ENCODE measurements at regions not wholly inside any gene's neighbourhood (a gene's known extent, or its start where the extent isn't known, plus 50 kb on each side); places are given as distances from the start of the nearest gene placed in this dataset.

GRCh38 chr5:51002368-51002767, 335.9 kb downstream of the PARP8 start:
- no peak for DNase-seq (ENCODE audit: extremely low spot score)
- ChIA-PET CTCF (no interaction called here), POLR2A (no interaction called here)
- TF ChIP-seq TARDBP (IDR thresholded peaks at IDR 0.05) = no peak
- no peak for TF ChIP-seq LEF1 (IDR thresholded peaks at IDR 0.05; ENCODE audit: borderline replicate concordance)
- TF ChIP-seq SUZ12 (IDR thresholded peaks at IDR 0.05) = no peak
- no peak for TF ChIP-seq NFRKB (IDR thresholded peaks at IDR 0.05)

DNA sequence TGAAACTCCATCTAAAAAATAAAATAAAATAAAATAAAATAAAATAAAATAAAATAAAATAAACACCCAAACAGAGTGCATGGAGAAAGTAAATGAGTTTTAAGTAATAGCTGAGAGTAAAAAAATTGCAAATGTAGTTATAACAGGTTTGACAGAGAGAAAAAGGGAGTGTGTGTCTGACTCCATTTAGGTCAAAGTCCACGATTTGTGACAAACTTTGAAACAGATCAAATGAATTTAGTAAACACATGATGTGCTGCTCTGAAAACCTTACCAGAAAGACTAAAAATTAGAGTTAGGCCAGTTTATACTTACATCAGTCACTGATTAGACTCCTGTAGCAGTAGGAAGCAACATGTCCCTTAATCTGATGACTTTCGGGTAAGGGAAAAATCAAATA, 346.6 kb downstream of the PARP8 start:
- POLR2A ChIA-PET = no interaction called here
- no peak for DNase-seq (ENCODE audit: extremely low spot score)
- no peak for TF ChIP-seq SP1 (IDR thresholded peaks at IDR 0.05)
- no peak for TF ChIP-seq FOXA1 (IDR thresholded peaks at IDR 0.05)
- no peak for TF ChIP-seq ZNF384 (IDR thresholded peaks at IDR 0.05)
- TF ChIP-seq NFRKB (IDR thresholded peaks at IDR 0.05) = no peak
- TF ChIP-seq HDGF (IDR thresholded peaks at IDR 0.05; ENCODE audit: borderline replicate concordance) = no peak
- no peak for TF ChIP-seq TARDBP (IDR thresholded peaks at IDR 0.05)
- no peak for TF ChIP-seq CTBP1 (IDR thresholded peaks at IDR 0.05; ENCODE audit: borderline replicate concordance)
- no peak for TF ChIP-seq BHLHE40 (IDR thresholded peaks at IDR 0.05; ENCODE audit: borderline replicate concordance)
- no peak for TF ChIP-seq FOXK2 (IDR thresholded peaks at IDR 0.05)
- no peak for TF ChIP-seq FOXM1 (IDR thresholded peaks at IDR 0.05; ENCODE audit: borderline replicate concordance)
- TF ChIP-seq LEF1 (IDR thresholded peaks at IDR 0.05; ENCODE audit: borderline replicate concordance) = no peak
- TF ChIP-seq L3MBTL2 (conservative IDR thresholded peaks at IDR 0.05) = no peak
- no peak for TF ChIP-seq ARNT (IDR thresholded peaks at IDR 0.05)
- TF ChIP-seq, protein P1, sequence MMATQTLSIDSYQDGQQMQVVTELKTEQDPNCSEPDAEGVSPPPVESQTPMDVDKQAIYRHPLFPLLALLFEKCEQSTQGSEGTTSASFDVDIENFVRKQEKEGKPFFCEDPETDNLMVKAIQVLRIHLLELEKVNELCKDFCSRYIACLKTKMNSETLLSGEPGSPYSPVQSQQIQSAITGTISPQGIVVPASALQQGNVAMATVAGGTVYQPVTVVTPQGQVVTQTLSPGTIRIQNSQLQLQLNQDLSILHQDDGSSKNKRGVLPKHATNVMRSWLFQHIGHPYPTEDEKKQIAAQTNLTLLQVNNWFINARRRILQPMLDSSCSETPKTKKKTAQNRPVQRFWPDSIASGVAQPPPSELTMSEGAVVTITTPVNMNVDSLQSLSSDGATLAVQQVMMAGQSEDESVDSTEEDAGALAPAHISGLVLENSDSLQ (IDR thresholded peaks at IDR 0.05) = no peak
- no peak for TF ChIP-seq SUZ12 (IDR thresholded peaks at IDR 0.05)
- TF ChIP-seq ELF4 (IDR thresholded peaks at IDR 0.05) = no peak
- CTCF ChIA-PET = no interaction called here

DNA sequence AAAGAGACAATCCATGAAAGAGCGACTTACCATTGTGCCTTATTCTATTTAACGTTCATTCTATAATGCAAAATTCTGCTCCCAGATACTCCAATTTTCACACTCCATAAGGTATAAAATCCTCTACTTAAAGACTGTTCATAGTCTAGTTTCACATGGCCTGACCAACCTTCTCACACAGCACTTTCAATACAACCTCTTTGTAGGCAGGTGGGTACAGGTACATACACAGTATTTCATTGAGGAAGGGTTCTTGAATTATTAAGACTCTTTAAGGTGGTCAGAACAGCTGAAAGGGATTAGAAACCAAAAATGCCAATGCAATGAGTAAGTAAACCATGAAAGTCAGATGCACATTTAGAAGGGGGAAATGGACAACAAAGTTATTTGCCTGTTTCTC, 352.0 kb downstream of the PARP8 start:
- TF ChIP-seq NFRKB (IDR thresholded peaks at IDR 0.05) = no peak
- no peak for TF ChIP-seq L3MBTL2 (conservative IDR thresholded peaks at IDR 0.05)
- no peak for TF ChIP-seq HDGF (IDR thresholded peaks at IDR 0.05; ENCODE audit: borderline replicate concordance)
- TF ChIP-seq ZNF384 (IDR thresholded peaks at IDR 0.05) = no peak
- no peak for TF ChIP-seq SUZ12 (IDR thresholded peaks at IDR 0.05)
- no peak for TF ChIP-seq BHLHE40 (IDR thresholded peaks at IDR 0.05; ENCODE audit: borderline replicate concordance)
- no peak for TF ChIP-seq CTBP1 (IDR thresholded peaks at IDR 0.05; ENCODE audit: borderline replicate concordance)
- no peak for TF ChIP-seq ELF4 (IDR thresholded peaks at IDR 0.05)
- DNase-seq (ENCODE audit: extremely low spot score) = no peak
- ChIA-PET CTCF (no interaction called here), POLR2A (no interaction called here)

- CTCF ChIA-PET = no interaction called here
- POLR2A ChIA-PET = no interaction called here
- TF ChIP-seq SUZ12 (IDR thresholded peaks at IDR 0.05) = no peak
- no peak for DNase-seq (ENCODE audit: extremely low spot score)
Measured at GRCh38 chr5:51024263-51024662, 357.8 kb downstream of the PARP8 start.

DNA sequence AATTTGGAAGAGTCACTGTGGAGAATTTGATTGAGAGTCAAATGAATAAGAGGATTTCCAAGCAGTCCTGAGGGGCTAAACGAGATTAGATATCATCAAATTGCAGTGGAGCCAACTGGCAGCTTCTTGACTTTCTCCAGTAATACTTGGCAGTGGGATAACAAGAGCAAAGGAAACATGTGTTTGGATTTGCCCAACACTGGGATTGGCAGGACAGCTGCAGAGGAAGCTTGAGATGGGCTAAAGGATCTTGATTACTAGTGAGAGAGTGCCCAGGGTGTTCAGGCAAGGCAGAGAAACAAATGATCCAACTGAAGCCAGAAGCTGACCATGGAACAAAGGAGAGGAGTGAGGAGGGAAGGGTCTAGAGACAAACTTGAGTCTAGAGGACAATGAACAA, 356.0 kb upstream of the ISL1 start:
- ChIA-PET POLR2A (no interaction called here), CTCF (no interaction called here)
- no peak for DNase-seq (ENCODE audit: extremely low spot score)
- TF ChIP-seq FOXK2 (IDR thresholded peaks at IDR 0.05) = no peak
- TF ChIP-seq, protein P1 (IDR thresholded peaks at IDR 0.05) = no peak

GRCh38 chr5:51028394-51028793, 354.9 kb upstream of the ISL1 start:
- no peak for DNase-seq (ENCODE audit: extremely low spot score)
- POLR2A ChIA-PET = no interaction called here
- no peak for TF ChIP-seq ARNT (IDR thresholded peaks at IDR 0.05)
- no peak for TF ChIP-seq L3MBTL2 (conservative IDR thresholded peaks at IDR 0.05)
- no peak for TF ChIP-seq HDGF (IDR thresholded peaks at IDR 0.05; ENCODE audit: borderline replicate concordance)
- no peak for TF ChIP-seq FOXK2 (IDR thresholded peaks at IDR 0.05)
- no peak for TF ChIP-seq BHLHE40 (IDR thresholded peaks at IDR 0.05; ENCODE audit: borderline replicate concordance)
- TF ChIP-seq, protein P1 (IDR thresholded peaks at IDR 0.05) = no peak
- no peak for TF ChIP-seq SP1 (IDR thresholded peaks at IDR 0.05)
- TF ChIP-seq NFRKB (IDR thresholded peaks at IDR 0.05) = no peak
- CTCF ChIA-PET = no interaction called here

DNA sequence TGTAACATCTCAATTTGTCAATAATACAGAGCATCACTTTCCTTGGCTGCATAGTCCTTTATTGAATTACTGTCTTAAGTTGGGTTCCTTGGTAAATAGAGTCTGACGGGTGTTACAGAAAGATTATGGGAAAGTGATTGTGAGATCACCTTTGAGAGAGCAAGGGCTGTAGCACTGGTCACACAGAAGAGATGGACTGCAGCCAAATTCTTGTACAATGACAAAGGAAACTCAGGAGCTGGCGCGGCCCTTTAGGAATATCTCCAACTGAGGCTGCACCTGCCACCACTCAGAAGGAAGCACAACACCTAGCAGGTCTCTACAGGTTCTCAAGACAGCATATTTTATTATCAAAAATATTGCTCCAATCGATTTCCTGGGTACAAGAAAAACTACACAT, 350.0 kb upstream of the ISL1 start:
- ChIA-PET CTCF (no interaction called here), POLR2A (no interaction called here)
- TF ChIP-seq ELF4 (IDR thresholded peaks at IDR 0.05) = no peak
- TF ChIP-seq SUZ12 (IDR thresholded peaks at IDR 0.05) = no peak
- no peak for TF ChIP-seq BHLHE40 (IDR thresholded peaks at IDR 0.05; ENCODE audit: borderline replicate concordance)
- no peak for TF ChIP-seq ARNT (IDR thresholded peaks at IDR 0.05)
- TF ChIP-seq HDGF (IDR thresholded peaks at IDR 0.05; ENCODE audit: borderline replicate concordance) = no peak
- TF ChIP-seq FOXM1 (IDR thresholded peaks at IDR 0.05; ENCODE audit: borderline replicate concordance) = no peak
- TF ChIP-seq SP1 (IDR thresholded peaks at IDR 0.05) = no peak
- no peak for TF ChIP-seq ZNF384 (IDR thresholded peaks at IDR 0.05)
- no peak for TF ChIP-seq TARDBP (IDR thresholded peaks at IDR 0.05)
- TF ChIP-seq FOXK2 (IDR thresholded peaks at IDR 0.05) = no peak
- no peak for TF ChIP-seq LEF1 (IDR thresholded peaks at IDR 0.05; ENCODE audit: borderline replicate concordance)
- TF ChIP-seq FOXA1 (IDR thresholded peaks at IDR 0.05) = no peak
- DNase-seq (ENCODE audit: extremely low spot score) = no peak
